GM18519 (cell line): ENCODE measurements at regions not wholly inside any gene's neighbourhood (a gene's known extent, or its start where the extent isn't known, plus 50 kb on each side); places are given as distances from the start of the nearest gene placed in this dataset.

Experiments used
- ATAC-seq: cut with Tn5 transposase; IDR thresholded peaks from one replicate; pipeline ENCODE4 v1.9.1; 2021; ENCODE audit warnings: mild to moderate bottlenecking, moderate library complexity; ENCODE audit not compliant: unreplicated experiment, low FRiP score

DNA sequence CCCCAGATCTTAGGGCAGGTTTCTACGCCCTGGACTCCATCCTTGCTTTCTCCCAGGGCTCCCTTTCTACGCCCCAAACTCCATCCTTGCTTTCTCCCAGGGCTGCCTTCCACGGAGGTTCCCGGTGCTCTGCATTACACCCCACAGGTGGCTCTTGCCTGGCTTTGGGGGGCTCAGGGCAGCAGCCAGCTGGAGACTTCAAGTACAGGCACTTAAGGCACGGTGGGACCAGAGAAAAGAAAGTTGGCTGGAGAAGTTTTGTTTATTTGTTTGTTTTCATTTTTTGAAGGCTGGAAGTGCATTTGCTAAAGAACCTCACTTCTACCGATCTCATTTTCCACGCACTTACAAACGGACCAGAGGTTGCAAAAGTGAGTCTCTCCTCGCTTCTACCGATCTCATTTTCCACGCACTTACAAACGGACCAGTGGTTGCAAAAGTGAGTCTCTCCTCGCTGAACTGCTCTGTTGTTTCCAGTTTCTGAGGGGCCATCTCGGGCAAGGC is 103.8 kb upstream of the MED13L start:
- ATAC-seq, result no peak

DNA sequence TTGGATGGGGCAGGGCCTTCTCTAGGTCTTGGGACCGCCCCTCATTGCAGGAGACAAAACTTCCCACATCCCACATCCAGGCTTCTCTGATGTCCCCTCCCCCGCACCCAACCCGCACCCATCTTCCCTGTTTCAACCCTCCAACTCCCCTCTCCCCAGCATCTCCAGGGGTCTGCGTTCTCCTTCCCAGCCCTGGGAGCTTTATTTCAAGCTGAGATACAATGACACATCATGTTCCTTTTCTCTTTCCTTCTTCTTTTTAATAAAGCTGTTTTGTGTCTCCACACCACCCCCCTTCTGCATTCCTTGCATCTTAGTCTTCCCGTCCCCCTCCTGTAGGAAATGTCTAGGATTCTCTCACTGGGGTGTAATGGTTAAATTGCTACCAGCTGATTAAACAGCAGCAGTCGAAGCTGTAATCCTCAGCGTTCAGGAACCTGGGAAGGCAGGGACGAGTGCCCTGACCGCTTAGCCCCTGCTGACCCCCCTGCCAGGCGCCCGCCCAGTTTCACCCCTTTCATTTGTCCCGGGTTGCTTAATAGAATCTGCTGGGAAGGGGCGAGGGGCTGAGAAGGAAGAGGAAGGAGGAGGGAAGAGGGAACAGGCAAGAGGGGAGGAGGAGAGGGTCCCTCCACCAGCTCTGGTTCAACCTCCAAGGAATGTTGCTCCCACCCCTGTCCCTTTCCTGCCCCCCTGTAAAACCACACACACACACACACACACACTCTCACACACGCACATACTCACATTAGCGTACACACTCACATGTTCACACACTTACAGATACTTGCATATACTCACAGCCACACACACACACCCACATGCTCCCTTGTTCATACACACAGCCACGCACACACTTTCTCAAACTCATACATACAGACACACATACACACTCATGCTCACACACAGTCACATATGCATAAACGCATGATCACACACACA is 104.5 kb upstream of the MED13L start:
- no peak for ATAC-seq

DNA sequence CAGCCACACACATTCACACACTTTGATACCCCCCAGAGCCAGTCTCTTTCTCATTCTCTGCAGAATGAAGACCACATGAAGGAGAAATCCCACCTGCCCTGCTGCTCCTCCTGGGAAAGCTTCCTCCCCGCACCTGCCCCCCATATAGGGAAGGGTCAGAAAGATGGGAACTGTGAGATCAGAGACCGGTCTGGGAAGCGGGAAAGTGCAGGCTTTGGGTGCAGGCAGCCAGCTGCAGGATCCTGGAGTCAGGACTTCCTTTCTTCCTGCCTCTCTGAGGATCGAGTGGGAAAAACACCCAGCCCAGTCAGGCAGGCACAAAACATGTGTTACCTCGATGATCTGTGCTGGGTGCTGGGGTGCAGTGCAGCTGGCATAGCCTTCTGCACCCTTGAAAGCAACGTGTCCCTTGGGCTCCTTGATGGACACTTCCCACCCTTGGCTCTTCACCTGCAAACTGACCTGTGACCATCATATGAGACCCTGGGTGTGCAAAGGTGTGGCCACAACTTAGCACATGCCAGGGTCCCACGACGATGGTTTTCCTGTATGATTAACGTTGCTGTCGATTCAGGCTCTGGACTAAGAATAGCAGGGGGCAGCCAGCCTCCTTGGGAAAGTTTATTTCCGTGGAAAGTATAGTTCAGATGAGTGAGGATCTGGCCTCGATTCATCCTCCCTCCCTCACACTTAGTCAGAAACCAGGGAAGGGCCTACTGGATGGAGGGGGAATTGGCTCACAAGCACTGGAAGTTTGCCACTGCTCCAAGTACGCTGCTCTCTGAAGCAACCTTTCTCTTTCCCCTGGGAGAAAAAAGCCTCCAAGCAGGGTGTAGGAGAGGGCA is 105.4 kb upstream of the MED13L start:
- ATAC-seq, result no peak

- no peak for ATAC-seq
Measured at GRCh38 chr12:116384175-116384574, 106.7 kb upstream of the MED13L start.

DNA sequence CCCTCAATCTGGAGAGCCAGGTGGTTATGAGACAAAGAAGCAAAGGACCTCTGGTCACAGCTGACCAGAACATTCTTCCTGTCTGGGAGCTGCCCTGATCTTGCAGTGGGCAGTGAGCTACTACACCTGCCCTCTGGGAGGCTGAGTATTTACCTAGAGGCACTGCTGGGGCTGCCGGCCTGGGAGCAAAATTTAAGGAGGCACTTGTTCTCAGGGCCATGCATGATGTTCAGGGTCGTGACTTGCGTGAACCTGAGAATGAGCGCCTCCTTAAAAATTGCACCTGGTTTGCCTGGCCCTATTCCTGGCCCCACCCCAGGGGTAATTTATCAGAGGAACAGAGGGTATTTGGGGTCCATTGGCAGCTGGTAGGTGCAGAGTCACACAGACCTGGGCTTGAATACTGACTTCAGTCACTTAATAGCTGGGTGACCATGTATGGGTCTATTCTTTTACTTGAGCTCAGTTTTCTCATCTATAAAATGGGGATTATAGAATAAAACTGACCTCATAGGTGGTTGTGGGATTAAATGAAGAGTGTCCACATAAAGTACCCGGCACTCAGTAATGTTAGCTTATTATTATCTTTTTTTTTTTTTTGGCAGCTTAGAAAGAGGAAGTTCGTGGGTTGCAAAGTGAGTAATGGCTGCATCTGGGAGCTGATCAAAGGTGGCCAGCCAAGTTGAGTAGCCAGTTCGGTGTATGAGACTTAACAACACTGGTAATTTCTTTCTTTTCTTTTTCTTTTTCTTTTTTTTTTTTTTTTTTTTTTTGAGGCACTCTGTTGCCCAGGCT is 107.4 kb upstream of the MED13L start:
- no peak for ATAC-seq

GRCh38 chr12:116385486-116386217 is 108.2 kb upstream of the MED13L start:
- no peak for ATAC-seq

GRCh38 chr12:116389326-116389725 is 111.8 kb upstream of the MED13L start:
- no peak for ATAC-seq

DNA sequence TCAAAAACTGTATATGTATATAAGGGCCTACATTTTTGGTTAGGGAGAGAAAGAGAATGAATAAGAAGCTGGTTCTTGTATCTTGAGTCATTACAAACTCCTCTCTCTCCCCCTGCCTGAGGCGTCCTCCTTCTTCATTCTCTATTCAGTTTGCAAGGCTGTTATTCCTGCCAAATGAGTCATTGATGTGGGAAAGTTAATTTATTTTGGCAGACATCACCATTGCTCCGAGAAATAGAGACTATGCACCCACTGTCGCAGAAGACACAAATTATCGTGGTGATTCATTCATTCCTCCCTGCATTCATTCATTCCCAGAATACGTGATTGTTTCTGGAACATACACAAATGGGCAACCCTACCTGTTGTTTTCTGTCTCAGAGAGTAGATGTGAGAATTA is 112.5 kb upstream of the MED13L start:
- no peak for ATAC-seq

DNA sequence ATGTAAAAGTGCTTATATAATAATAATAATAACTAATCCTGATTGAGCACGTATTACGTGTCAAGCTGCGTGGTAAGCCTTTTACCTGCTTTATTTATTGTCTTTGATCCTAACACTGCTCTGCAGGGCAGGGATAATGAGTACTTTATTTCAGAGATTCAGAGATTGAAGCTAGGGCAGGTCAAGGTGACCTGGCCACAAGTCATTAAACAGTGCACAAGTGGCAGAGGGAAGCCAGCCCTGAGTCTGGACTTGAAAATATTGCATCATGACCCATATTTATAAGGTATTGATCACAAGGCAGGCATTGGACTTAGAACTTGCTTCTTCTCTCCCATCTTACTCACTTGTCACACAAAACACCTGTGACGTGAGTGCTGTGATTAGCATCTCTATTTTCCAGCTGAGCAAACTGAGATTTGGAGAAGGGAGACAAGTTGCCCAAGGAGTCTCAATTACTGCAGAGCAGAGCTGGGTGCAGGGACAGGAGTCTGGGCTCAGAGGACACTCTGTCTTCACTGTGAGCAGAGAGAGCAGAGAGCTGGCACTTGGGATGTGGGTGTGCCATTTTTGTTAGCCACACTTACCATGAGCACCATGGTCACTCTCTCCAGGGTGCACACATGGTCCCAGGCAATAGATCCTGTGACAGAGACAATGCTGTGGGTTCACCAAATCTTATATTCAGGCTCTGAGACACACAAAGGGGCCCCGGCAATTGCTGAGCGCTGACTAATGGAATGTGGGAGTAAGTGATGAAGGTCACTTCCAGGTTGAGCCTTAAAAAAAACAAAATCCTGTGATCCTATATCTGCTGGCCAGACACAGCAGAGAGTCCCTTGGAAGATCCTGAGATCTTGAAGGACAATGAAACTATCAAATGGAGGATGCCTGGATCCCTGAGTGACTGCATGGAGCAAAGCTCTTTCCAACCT is 113.2 kb upstream of the MED13L start:
- ATAC-seq, result no peak

DNA sequence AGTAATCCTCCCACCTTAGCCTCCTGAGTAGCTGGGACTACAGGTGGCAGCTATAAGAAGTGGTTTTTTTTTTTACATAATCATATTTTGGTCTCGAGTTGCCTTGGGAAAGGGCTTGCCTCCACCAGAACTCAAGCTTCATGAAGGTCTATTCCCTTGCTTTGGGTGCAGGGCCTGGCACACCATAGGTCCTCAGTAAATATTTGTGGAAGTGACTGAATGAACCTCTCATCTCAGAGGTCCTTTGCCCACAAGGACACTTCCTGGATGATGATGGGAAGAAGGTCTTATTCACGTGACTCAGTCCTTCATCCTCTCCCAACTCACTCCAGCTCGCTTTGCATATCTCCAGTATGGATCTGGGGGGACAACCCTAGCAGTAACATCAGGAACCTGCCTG is 114.0 kb upstream of the MED13L start:
- no peak for ATAC-seq

GRCh38 chr12:116392061-116392460 is 114.6 kb upstream of the MED13L start:
- ATAC-seq, result no peak

DNA sequence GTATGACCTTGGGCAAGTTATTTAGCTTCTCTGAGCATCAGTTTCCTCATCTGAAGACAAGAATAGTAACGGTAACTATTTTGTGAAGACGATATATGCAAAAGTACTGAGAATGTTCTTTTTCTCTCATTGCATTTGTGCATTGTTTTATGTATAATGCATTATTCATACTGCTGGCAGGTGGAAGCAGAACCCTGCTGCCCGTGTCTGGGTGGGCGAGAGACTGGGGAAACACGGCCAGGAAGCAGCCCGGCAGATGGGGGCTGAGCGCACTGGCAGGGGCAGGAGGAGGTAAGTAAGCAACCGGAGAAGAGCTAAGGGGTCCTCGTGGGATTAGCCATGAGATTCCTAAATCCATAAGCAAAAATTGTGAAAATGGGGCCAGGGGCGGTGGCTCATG is 115.8 kb upstream of the MED13L start:
- ATAC-seq, result no peak

- no peak for ATAC-seq
Measured at GRCh38 chr12:116393859-116394650, 116.6 kb upstream of the MED13L start.

GRCh38 chr12:116395396-116395795 is 117.9 kb upstream of the MED13L start:
- no peak for ATAC-seq

GRCh38 chr12:116397148-116397547 is 119.7 kb upstream of the MED13L start:
- no peak for ATAC-seq

DNA sequence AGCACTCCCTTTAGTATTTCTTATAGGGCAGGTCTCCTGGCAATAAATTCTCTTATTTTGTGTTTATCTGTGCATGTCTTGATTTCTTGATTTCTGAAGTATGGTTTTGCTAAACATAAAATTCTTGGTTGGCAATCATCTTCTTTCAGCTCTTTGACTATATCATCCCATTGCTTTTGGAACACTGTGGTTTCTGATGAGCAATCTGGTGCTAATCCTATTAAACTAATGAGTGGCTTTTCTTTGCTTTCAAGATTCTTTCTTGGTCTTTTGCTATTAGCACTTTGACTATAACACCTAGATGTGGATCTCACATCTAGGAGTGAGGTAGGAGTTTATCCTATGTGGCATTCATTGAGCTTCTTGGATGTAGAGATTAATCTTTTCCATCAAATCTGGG is 120.7 kb upstream of the MED13L start:
- ATAC-seq, result no peak

DNA sequence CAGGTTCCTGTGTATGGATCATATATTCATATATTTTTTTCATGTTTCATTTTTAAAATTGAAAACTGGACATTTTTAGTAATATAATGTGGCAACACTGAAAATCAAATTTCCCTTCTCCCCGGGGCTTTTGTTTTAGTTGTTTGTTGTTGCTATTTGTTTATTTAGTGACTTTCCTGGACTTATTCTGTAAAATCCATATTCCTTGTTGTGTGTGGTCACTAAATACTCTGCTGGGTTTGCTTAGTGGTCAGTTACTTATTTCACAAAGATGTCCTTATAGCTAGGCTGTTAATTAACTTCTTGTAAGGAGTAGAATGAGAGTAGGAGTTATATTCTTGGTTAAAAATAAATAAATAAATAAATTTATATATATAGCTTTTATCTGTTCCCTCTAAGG is 121.6 kb upstream of the MED13L start:
- no peak for ATAC-seq
